ENCODE measurements at regions not wholly inside any gene's neighbourhood (a gene's known extent, or its start where the extent isn't known, plus 50 kb on each side); places are given as distances from the start of the nearest gene placed in this dataset.

DNA sequence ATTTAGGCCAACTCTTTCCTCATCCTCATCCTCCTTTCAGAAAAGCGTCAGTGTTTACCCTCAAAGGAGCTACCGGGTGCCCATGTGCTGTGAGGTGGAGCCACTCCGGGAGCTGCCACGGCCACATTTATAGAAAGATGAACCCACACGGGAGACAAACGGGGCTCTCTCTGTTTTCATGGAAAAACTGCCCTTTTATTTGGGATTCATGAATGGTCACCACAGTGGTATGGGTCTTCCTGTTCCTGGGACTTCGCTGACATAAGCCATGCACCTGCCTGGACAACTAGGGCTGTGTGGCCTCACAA, 224.2 kb downstream of the ZIC5 start:
- no peak overlapping the region for H3K27ac ChIP-seq
- H3K9me3 ChIP-seq: no peaks in the 10 kb centered on the region
- H3K4me3 ChIP-seq (ENCODE audit: low read depth in 1 of 2, low read length in 1 of 2): no peak overlapping the region
- H3K36me3 ChIP-seq: no peaks in the 10 kb centered on the region
- H3K27me3 ChIP-seq: no peaks in the 10 kb centered on the region
- TF ChIP-seq, protein P1, sequence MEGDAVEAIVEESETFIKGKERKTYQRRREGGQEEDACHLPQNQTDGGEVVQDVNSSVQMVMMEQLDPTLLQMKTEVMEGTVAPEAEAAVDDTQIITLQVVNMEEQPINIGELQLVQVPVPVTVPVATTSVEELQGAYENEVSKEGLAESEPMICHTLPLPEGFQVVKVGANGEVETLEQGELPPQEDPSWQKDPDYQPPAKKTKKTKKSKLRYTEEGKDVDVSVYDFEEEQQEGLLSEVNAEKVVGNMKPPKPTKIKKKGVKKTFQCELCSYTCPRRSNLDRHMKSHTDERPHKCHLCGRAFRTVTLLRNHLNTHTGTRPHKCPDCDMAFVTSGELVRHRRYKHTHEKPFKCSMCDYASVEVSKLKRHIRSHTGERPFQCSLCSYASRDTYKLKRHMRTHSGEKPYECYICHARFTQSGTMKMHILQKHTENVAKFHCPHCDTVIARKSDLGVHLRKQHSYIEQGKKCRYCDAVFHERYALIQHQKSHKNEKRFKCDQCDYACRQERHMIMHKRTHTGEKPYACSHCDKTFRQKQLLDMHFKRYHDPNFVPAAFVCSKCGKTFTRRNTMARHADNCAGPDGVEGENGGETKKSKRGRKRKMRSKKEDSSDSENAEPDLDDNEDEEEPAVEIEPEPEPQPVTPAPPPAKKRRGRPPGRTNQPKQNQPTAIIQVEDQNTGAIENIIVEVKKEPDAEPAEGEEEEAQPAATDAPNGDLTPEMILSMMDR (IDR thresholded peaks at IDR 0.05): no peak
- no peaks in the 10 kb centered on the region for H3K4me1 ChIP-seq (ENCODE audit: control insufficient read depth in 1 of 2, insufficient read depth in 1 of 2, low read depth in 1 of 2, low read length in 1 of 2)

DNA sequence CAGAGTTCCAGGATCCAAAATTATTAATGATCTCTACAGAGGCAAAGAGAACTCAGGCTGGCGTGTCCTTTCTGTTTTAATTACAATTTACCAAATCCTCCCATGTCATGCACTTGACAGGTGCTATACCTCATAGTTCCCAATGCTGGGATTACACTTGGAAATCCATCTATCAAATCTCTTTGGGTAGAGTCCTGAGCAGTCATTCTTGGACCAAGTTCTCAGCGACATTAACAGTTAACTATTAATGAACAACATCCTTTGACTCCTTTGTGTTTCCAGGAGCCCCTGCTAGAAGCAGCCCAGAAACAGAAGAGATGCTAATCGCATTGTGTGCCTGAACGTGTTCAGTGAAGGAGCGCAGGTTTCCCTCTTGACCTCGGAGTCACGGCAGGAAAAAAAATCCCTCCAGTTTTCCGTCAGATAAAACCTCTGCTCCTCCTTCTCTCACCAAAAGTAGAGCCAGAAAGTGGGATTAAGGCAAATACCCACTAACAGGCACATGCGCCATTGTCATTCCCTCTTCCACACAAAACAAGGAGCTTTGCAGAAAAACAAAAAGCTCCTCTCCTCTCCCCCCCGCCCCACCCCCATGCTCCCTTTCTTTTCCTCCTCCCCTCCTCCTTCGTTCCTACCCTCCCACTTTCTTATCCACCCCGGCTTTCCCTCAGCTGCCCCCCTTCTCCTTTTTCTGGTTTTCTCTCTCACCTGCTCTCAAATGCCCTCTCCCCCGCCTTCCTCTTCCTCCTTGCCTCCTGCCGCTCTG, 224.7 kb downstream of the ZIC5 start:
- H3K27ac ChIP-seq: no peak overlapping the region
- no peaks in the 10 kb centered on the region for H3K9me3 ChIP-seq

DNA sequence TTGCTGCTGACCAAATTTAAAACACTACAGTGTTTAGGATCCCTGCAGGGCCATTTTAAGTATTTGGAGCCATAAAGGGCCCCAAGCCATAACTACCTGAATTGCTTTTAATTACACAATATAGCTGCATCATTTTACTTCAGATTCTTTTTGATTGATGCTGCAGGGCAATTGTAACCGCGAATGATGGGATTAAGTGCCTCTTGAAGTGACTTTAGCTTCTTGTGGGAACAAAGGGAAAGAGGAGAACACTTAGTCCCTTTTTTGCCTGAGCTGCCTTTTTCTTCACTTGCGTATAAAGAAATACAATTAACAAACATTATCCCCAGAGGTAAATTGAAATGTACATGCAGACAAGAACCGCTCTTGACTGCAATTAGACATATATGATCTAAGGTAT, 228.5 kb downstream of the ZIC5 start:
- Histone ChIP-seq H3K27ac (no peak overlapping the region), H3K4me1 (ENCODE audit: control insufficient read depth in 1 of 2, insufficient read depth in 1 of 2, low read depth in 1 of 2, low read length in 1 of 2) (no peaks in the 10 kb centered on the region), H3K36me3 (no peaks in the 10 kb centered on the region), H3K9me3 (no peaks in the 10 kb centered on the region), H3K27me3 (peaks cover 13% of the 10 kb centered on the region), H3K4me3 (ENCODE audit: low read depth in 1 of 2, low read length in 1 of 2) (no peak overlapping the region)
- TF ChIP-seq, protein P1 (IDR thresholded peaks at IDR 0.05): no peak

More for the DNA sequence above, 224.7 kb downstream of the ZIC5 start:
- Histone ChIP-seq H3K4me3 (ENCODE audit: low read depth in 1 of 2, low read length in 1 of 2) (no peak overlapping the region), H3K36me3 (no peaks in the 10 kb centered on the region), H3K4me1 (ENCODE audit: control insufficient read depth in 1 of 2, insufficient read depth in 1 of 2, low read depth in 1 of 2, low read length in 1 of 2) (no peaks in the 10 kb centered on the region), H3K27me3 (no peaks in the 10 kb centered on the region)
- TF ChIP-seq, protein P1 (IDR thresholded peaks at IDR 0.05): no peak

DNA sequence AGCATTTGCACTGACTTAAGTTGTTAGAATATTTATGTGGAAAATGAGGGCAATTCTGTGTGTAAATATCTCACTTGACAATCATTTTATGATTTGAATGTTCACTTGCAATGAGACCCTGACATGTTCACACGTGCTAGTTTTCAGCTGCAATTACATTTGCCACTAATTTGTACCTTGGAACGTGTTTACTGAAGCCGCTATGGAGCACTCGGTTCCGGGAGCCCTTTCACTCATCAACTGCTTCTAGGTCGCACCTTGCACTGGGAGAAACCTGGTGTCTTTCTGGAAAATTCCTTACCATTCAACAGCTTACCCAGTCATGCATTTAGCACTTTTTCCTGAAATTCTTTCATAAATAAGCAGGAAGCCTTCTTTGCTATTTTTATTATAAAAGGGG, 229.6 kb downstream of the ZIC5 start:
- H3K4me3 ChIP-seq (ENCODE audit: low read depth in 1 of 2, low read length in 1 of 2): no peak overlapping the region
- no peaks in the 10 kb centered on the region for H3K4me1 ChIP-seq (ENCODE audit: control insufficient read depth in 1 of 2, insufficient read depth in 1 of 2, low read depth in 1 of 2, low read length in 1 of 2)
- no peak overlapping the region for H3K27ac ChIP-seq
- peaks cover 13% of the 10 kb centered on the region for H3K27me3 ChIP-seq
- no peaks in the 10 kb centered on the region for H3K36me3 ChIP-seq
- TF ChIP-seq, protein P1 (IDR thresholded peaks at IDR 0.05): no peak
- no peaks in the 10 kb centered on the region for H3K9me3 ChIP-seq

DNA sequence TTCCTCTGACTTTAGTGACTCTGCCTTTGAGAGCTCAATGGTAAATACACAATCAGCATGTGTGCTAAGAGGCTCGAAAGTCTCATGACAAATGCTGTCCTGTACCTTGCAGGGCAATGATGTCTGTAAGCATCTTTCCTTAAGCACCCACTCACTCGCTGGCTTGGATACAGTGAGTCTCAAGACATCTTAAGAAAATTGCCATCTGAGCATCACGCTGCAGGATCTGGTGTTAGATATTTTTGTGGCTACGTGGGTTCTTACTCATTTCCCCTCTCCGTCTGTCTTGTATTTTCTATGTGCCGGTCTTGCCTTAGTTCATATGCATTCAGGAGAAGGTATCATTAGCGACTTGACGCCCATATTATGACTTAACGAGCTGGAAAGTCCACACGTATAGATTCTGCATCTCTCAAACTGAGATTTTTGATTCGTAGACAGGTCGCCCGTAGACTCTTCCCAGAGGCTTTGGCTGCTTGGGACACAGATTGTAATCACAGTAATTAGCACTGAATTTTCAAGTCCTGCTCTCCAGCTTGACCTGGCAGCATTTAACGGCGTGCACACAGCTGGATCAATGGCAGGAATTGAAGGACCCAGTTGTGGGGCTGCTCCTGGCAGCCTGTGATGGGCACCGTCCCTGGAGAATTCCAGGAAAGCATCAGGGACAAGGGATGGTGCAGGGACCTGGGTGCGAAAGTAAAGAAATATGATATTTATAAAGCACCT, 231.2 kb downstream of the ZIC5 start:
- no peak overlapping the region for H3K27ac ChIP-seq
- H3K27me3 ChIP-seq: peaks cover 13% of the 10 kb centered on the region
- H3K36me3 ChIP-seq: no peaks in the 10 kb centered on the region
- no peak overlapping the region for H3K4me3 ChIP-seq (ENCODE audit: low read depth in 1 of 2, low read length in 1 of 2)
- no peaks in the 10 kb centered on the region for H3K9me3 ChIP-seq
- no peaks in the 10 kb centered on the region for H3K4me1 ChIP-seq (ENCODE audit: control insufficient read depth in 1 of 2, insufficient read depth in 1 of 2, low read depth in 1 of 2, low read length in 1 of 2)
- TF ChIP-seq, protein P1 (IDR thresholded peaks at IDR 0.05): no peak

Data from neutrophil (primary cell).